GM12878 (cell line): ENCODE measurements at regions not wholly inside any gene's neighbourhood (a gene's known extent, or its start where the extent isn't known, plus 50 kb on each side); places are given as distances from the start of the nearest gene placed in this dataset.

ENCODE experiments used
- CUX1 ChIP-seq: IDR thresholded peaks from 2 replicates; pipeline ENCODE4 v1.6.1; 2012; ENCODE audit warnings: improper control_type of control experiment, low read depth, low read length; ENCODE audit not compliant: insufficient replicate concordance
- HCFC1 ChIP-seq: fragments of 150-350 bp; IDR thresholded peaks from 2 replicates; pipeline ENCODE4 v1.6.1; 2014; ENCODE audit warnings: low read length
- HDAC6 ChIP-seq: fragments of 200-600 bp; sonication (generic); IDR thresholded peaks from one replicate; pipeline ENCODE4 v1.8.0; 2017; ENCODE audit warnings: antibody characterized with exemption; ENCODE audit not compliant: unreplicated experiment
- NFXL1 ChIP-seq: fragments of 450-650 bp; IDR thresholded peaks from 2 replicates; pipeline ENCODE4 v1.6.1; 2017; ENCODE audit warnings: antibody characterized with exemption, mild to moderate bottlenecking, borderline replicate concordance
- RCOR1 ChIP-seq: conservative IDR thresholded peaks from 2 replicates; pipeline ENCODE4 v1.6.1; 2012; ENCODE audit warnings: low read depth, low read length, improper control_type of control experiment
- RELB ChIP-seq: fragments of 450-650 bp; IDR thresholded peaks from 2 replicates; pipeline ENCODE4 v1.6.1; 2017; ENCODE audit warnings: low read depth, mild to moderate bottlenecking, moderate library complexity
- SMAD1 ChIP-seq: fragments of 450-650 bp; IDR thresholded peaks from 2 replicates; pipeline ENCODE4 v1.6.1; 2018; ENCODE audit warnings: mild to moderate bottlenecking, low read depth; ENCODE audit not compliant: partially characterized antibody
- STAT3 ChIP-seq: IDR thresholded peaks from 2 replicates; pipeline ENCODE4 v1.6.1; 2011; ENCODE audit warnings: low read depth, low read length, improper control_type of control experiment

- TF ChIP-seq NFXL1 (no peak), RELB (no peak), STAT3 (no peak), HDAC6 (no peak), RCOR1 (no peak), HCFC1 (no peak), CUX1 (no peak), SMAD1 (no peak)
Observed at GRCh38 chr3:157585386-157585785, 82.2 kb upstream of the VEPH1 start (continued).
